GM21576 (cell line): ENCODE measurements at regions not wholly inside any gene's neighbourhood (a gene's known extent, or its start where the extent isn't known, plus 50 kb on each side); places are given as distances from the start of the nearest gene placed in this dataset.
"Not testable (repeated sequence)": the region's sequence is repeated elsewhere in the genome, so short reads cannot be mapped to it uniquely, and the experiment has no call there.

Source experiments
- ATAC-seq: cut with Tn5 transposase; IDR thresholded peaks from one replicate; pipeline ENCODE4 v1.9.1; 2021; ENCODE audit warnings: mild to moderate bottlenecking, moderate library complexity; ENCODE audit not compliant: unreplicated experiment

GRCh38 chr2:5637051-5637450, 55.1 kb upstream of the SOX11 start:
- not testable (repeated sequence) for ATAC-seq
